ENCODE measurements at regions not wholly inside any gene's neighbourhood (a gene's known extent, or its start where the extent isn't known, plus 50 kb on each side); places are given as distances from the start of the nearest gene placed in this dataset.

DNA sequence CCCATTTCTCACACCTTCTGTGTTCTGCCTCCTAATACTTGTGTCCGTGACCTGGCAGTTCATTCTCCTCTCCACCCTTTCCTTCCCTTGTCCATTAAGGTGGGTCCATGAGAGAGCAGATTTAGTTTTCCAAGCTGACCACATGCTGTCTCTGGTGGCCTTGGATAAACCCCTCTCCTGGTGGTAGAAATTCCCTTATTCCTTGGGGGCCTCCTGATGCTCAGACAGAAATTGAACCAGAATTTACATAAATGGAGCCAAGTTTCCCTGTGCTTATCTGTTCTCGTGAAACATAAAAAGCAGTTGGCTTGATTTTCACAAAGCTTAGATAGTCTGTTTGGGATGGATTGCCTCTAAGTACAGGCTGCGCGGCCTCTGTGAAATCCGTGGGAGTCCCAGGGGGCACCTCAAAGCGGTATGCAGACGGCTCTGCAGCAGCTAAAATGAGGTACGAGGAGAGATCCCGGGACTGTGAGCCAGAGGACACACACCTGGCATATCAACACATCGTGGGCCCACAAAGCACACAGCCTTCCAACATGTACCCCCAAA, 101.0 kb upstream of the NMNAT3 start:
- no peak for DNase-seq
- H3K27ac ChIP-seq: no peak overlapping the region
- intact Hi-C loops (cut with DNase I): no loop called here
- no peaks in the 10 kb centered on the region for H3K36me3 ChIP-seq
- H3K9me3 ChIP-seq: no peaks in the 10 kb centered on the region
- H3K9ac ChIP-seq (ENCODE audit: low read depth in 2 of 2, low read length in 2 of 2): no peak overlapping the region
- no peak overlapping the region for H3K4me3 ChIP-seq
- no peaks in the 10 kb centered on the region for H3K27me3 ChIP-seq
- TF ChIP-seq, protein P1, sequence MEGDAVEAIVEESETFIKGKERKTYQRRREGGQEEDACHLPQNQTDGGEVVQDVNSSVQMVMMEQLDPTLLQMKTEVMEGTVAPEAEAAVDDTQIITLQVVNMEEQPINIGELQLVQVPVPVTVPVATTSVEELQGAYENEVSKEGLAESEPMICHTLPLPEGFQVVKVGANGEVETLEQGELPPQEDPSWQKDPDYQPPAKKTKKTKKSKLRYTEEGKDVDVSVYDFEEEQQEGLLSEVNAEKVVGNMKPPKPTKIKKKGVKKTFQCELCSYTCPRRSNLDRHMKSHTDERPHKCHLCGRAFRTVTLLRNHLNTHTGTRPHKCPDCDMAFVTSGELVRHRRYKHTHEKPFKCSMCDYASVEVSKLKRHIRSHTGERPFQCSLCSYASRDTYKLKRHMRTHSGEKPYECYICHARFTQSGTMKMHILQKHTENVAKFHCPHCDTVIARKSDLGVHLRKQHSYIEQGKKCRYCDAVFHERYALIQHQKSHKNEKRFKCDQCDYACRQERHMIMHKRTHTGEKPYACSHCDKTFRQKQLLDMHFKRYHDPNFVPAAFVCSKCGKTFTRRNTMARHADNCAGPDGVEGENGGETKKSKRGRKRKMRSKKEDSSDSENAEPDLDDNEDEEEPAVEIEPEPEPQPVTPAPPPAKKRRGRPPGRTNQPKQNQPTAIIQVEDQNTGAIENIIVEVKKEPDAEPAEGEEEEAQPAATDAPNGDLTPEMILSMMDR (IDR thresholded peaks at IDR 0.05): no peak
- H3K4me1 ChIP-seq: no peaks in the 10 kb centered on the region

DNA sequence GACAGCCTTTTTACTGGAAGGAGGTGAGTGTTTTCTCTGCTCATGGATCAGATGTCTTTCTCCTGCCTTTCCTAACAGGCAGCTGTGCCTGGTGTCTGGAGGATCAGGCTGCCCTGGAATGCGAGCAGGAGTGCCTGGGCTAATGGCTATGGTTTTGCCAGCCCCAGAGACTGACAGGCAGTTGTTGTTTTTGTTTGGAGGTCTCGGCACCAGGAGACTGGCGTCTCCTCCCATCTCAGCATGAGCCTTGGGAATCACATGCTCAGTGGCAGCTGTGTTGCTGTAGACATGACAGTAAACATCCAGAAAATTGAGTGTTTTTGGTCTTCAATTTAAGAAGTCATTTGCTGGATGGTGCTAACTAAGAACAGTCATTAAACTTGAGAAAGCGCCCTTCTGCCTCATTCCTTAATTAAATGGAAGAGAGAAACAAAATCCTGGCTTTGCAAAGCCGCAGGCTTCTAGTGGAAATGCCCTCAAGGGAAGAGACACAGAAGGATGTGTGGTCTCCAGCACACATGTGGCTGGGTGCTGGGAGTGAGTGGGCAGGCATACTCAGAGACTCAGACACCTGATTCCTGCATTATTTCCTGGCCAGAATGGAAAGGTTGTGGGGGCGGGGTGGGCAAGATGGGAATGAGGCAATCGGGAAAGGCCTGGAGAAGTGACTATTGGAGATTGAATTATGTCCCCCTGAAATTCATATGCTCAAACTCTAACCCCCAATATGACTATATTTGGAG, 97.0 kb upstream of the NMNAT3 start:
- Histone ChIP-seq H3K4me1 (no peaks in the 10 kb centered on the region), H3K9me3 (no peaks in the 10 kb centered on the region), H3K36me3 (no peaks in the 10 kb centered on the region), H3K9ac (ENCODE audit: low read depth in 2 of 2, low read length in 2 of 2) (no peak overlapping the region), H3K4me3 (no peak overlapping the region), H3K27me3 (no peaks in the 10 kb centered on the region), H3K27ac (no peak overlapping the region)
- TF ChIP-seq, protein P1 (IDR thresholded peaks at IDR 0.05): no peak
- intact Hi-C loops (cut with DNase I): no loop called here
- DNase-seq: no peak

DNA sequence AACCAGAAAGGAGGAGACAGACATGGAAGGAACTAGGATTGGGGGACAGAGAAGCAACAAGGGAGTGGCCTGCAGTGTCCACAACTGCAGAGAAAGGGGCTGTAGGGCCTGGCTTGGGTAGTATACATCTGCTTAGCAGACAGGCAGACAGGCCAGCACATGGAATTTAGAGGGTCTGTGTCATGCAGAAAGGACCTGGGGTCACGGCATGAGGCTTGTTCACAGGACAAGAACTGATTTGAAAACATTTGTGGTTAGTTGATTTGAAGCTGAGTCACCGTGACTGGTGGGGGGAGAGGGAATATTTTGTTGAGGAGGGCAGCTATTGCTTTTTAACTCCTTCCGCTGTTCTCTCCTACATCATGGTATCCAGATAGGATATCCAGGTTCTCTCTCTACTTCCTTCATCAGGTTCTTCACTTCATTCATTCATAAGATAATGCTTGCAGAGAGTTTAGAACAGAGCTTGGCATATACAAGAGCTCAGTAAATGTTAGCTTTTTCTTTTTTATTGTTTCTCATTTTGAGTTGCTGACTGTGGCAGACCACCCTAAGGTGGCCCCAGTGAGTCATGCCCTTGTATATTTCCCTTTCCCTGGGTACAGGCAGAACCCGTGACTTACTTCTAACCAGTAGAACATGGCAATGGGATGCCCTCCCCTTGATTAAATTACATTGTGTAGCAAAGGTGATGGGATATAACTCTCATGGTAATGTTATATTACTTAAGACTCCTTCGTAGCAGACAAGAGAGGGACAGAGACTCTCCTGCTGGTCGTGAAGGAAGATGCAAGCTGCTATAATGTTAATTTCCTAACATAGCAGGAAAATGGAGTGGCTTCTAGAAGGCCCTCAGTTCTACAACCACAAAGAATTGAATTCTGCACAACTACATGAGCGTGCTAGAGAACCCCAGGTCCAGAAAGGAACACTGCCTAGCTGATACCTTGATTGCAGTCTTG, 95.0 kb upstream of the NMNAT3 start:
- intact Hi-C loops (cut with DNase I): no loop called here
- no peak overlapping the region for H3K27ac ChIP-seq
- H3K36me3 ChIP-seq: no peaks in the 10 kb centered on the region
- H3K9me3 ChIP-seq: no peaks in the 10 kb centered on the region
- no peaks in the 10 kb centered on the region for H3K4me1 ChIP-seq
- no peaks in the 10 kb centered on the region for H3K27me3 ChIP-seq
- TF ChIP-seq, protein P1 (IDR thresholded peaks at IDR 0.05): no peak
- H3K4me3 ChIP-seq: no peak overlapping the region
- DNase-seq: no peak
- H3K9ac ChIP-seq (ENCODE audit: low read depth in 2 of 2, low read length in 2 of 2): no peak overlapping the region

DNA sequence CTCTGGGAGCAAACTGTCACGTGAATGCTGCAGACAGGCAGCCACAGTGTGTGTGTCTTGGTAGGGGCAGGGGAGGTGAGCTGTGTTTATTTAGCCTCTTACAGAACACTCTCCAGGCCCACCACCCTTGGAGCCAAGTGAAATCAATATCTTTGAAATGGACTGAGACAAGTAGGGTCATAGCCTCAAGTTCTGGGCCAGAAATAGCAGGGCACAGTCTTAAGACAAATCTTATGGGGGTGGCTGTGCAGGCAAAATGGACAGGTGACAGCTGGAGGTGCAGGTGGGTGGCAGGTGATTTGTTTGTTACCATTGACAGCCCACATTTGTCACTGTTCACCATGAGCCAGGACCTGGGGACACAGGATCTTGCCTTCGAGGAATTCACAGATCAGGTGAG, 93.6 kb upstream of the NMNAT3 start:
- Histone ChIP-seq H3K4me3 (no peak overlapping the region), H3K4me1 (no peaks in the 10 kb centered on the region), H3K36me3 (no peaks in the 10 kb centered on the region), H3K9me3 (no peaks in the 10 kb centered on the region), H3K27ac (no peak overlapping the region), H3K27me3 (no peaks in the 10 kb centered on the region), H3K9ac (ENCODE audit: low read depth in 2 of 2, low read length in 2 of 2) (no peak overlapping the region)
- TF ChIP-seq, protein P1 (IDR thresholded peaks at IDR 0.05): no peak
- DNase-seq: no peak
- intact Hi-C loops (cut with DNase I): no loop called here

DNA sequence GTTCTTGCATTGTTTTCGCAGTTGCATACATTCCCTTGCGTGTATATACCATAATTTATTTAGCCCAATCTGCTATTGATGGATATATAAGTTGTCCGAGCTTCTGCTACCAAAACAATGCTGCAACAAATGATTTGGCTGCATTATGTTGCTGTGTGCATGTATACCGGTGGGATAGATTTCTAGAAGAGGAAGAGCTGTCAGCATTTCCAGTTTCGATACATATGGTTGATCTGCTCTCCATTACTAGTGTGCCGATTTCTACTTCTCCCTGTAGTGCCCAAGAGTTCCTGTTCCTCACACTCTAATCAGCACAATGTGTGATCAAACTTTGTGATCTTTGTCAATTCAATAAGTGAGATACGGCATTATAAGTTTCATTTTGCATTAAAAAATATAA, 92.8 kb upstream of the NMNAT3 start:
- TF ChIP-seq, protein P1 (IDR thresholded peaks at IDR 0.05): no peak
- Histone ChIP-seq H3K36me3 (no peaks in the 10 kb centered on the region), H3K9ac (ENCODE audit: low read depth in 2 of 2, low read length in 2 of 2) (no peak overlapping the region), H3K9me3 (no peaks in the 10 kb centered on the region), H3K4me3 (no peak overlapping the region), H3K4me1 (no peaks in the 10 kb centered on the region), H3K27ac (no peak overlapping the region), H3K27me3 (no peaks in the 10 kb centered on the region)
- no peak for DNase-seq
- intact Hi-C loops (cut with DNase I): no loop called here

All from colonic mucosa (tissue), 4 donors.